OCI-LY1 (cell line): ENCODE measurements at regions not wholly inside any gene's neighbourhood (a gene's known extent, or its start where the extent isn't known, plus 50 kb on each side); places are given as distances from the start of the nearest gene placed in this dataset.

Source experiments
- EZH2 ChIP-seq: fragments of 200-600 bp; sonication (generic), shearing (Covaris generic); IDR thresholded peaks from 2 replicates; pipeline ENCODE4 v1.8.0; 2017; ENCODE audit warnings: borderline replicate concordance, mixed run types, mild to moderate bottlenecking, antibody characterized with exemption, low read length, moderate library complexity, mixed read lengths
- TF ChIP-seq, protein P1 (sequence below): fragments of 200-600 bp; sonication (generic), shearing (Covaris generic); IDR thresholded peaks from 2 replicates; pipeline ENCODE4 v1.5.1; 2017; ENCODE audit warnings: mild to moderate bottlenecking, antibody characterized with exemption, low read length, moderate library complexity, mixed read lengths

DNA sequence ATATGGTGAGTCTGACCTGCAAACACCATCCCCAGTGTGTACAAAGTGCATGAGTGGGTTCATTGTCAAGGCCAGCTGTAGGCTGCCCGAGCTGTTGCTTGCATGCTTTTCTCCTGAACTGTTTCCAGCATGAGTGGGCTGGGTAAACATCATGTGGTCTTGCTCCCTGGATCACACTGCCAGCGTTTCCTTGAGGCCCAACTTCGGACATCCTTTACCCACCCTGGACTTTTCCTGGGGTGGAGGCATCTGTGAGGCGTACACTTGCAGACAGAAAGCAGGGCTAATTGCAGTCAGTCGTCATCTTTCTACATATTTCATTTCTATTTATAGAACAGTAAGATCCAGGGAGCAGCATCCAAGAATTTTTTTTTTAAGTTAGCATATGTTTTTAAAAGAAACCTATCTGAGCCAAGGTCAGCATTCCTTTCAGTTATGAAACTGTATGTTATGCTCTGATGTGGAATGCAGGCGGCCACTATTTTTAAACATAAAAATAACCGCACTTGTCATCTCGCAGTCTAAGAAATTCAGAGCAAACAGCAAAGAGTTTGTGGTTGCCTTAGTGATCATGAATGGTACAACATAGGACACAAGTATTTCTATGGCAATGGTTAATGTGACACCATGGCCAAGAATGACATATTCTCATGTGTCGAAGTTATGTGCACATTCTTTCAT, 106.5 kb upstream of the DMRT1 start:
- TF ChIP-seq, protein P1, sequence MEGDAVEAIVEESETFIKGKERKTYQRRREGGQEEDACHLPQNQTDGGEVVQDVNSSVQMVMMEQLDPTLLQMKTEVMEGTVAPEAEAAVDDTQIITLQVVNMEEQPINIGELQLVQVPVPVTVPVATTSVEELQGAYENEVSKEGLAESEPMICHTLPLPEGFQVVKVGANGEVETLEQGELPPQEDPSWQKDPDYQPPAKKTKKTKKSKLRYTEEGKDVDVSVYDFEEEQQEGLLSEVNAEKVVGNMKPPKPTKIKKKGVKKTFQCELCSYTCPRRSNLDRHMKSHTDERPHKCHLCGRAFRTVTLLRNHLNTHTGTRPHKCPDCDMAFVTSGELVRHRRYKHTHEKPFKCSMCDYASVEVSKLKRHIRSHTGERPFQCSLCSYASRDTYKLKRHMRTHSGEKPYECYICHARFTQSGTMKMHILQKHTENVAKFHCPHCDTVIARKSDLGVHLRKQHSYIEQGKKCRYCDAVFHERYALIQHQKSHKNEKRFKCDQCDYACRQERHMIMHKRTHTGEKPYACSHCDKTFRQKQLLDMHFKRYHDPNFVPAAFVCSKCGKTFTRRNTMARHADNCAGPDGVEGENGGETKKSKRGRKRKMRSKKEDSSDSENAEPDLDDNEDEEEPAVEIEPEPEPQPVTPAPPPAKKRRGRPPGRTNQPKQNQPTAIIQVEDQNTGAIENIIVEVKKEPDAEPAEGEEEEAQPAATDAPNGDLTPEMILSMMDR, result no peak
- no peak for TF ChIP-seq EZH2
